ENCODE measurements at regions not wholly inside any gene's neighbourhood (a gene's known extent, or its start where the extent isn't known, plus 50 kb on each side); places are given as distances from the start of the nearest gene placed in this dataset.
A peak's percentile ranks its signal among the peaks of the same experiment; 100 is the strongest.

DNA sequence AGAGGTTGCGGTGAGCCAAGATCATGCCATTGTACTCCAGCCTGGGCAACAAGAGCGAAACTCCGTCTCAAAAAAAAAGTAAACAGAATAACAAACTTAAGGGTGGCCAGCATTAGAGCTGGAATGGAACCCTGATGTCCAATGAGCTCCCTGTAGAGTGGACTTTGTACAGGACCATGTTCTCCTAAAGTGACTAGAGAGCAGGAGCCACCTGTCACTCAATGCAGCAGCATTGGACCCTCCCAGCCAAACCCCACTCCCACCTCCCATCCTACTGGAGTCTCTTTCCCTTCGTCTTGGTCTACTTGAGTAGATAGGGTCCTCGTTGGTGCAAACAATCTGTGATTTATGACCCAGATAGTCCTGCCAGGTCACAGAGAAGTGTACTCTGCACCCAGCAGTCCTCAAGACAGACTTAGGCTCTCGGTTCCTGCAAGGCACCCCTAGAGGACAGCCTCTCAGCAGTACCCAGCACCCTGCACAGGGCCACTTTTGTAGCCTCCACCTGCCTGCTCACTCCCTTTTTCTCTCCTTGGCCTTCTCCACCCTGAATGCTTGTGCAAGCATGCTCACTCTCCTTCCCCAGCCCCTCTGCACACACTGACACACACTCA lies 69.2 kb upstream of the ZNF281 start:
- POLR2A ChIA-PET: no interaction called here
- Mint-ChIP-seq H3K4me3 (ENCODE audit: unreplicated experiment) (no peak overlapping the region), H3K27ac (ENCODE audit: unreplicated experiment) (no peak overlapping the region), H3K36me3 (ENCODE audit: insufficient read depth, unreplicated experiment) (peaks cover 6% of the 10 kb centered on the region), H3K27me3 (ENCODE audit: insufficient read depth, unreplicated experiment) (no peaks in the 10 kb centered on the region), H3K4me1 (ENCODE audit: low read depth, unreplicated experiment) (peaks cover 20% of the 10 kb centered on the region), H3K9me3 (ENCODE audit: unreplicated experiment) (no peaks in the 10 kb centered on the region)
- H3K36me3 ChIP-seq (ENCODE audit: control insufficient read depth, insufficient read depth, low read length): no peaks in the 10 kb centered on the region
- TF ChIP-seq, protein P1, sequence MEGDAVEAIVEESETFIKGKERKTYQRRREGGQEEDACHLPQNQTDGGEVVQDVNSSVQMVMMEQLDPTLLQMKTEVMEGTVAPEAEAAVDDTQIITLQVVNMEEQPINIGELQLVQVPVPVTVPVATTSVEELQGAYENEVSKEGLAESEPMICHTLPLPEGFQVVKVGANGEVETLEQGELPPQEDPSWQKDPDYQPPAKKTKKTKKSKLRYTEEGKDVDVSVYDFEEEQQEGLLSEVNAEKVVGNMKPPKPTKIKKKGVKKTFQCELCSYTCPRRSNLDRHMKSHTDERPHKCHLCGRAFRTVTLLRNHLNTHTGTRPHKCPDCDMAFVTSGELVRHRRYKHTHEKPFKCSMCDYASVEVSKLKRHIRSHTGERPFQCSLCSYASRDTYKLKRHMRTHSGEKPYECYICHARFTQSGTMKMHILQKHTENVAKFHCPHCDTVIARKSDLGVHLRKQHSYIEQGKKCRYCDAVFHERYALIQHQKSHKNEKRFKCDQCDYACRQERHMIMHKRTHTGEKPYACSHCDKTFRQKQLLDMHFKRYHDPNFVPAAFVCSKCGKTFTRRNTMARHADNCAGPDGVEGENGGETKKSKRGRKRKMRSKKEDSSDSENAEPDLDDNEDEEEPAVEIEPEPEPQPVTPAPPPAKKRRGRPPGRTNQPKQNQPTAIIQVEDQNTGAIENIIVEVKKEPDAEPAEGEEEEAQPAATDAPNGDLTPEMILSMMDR (IDR thresholded peaks at IDR 0.05; ENCODE audit: insufficient read depth in 1 of 2, low read depth in 1 of 2, low read length in 1 of 2, severe bottlenecking in 1 of 2, unreplicated experiment in 1 of 2): no peak
- CTCF ChIA-PET: no interaction called here
- intact Hi-C loops (cut with micrococcal nuclease; ENCODE audit: unreplicated experiment): no loop called here
- no TSS peak for BruUV-seq (replicated peaks)
- no peaks in the 10 kb centered on the region for H3K9me3 ChIP-seq
- no peak overlapping the region for H3K4me3 ChIP-seq (ENCODE audit: low read depth, low read length)
- peaks cover 13% of the 10 kb centered on the region for H3K4me1 ChIP-seq
- no peaks in the 10 kb centered on the region for H3K27me3 ChIP-seq (replicated peaks; ENCODE audit: control insufficient read depth, insufficient read depth, low read length)
- DNase-seq: peak; percentile 31 to 64

DNA sequence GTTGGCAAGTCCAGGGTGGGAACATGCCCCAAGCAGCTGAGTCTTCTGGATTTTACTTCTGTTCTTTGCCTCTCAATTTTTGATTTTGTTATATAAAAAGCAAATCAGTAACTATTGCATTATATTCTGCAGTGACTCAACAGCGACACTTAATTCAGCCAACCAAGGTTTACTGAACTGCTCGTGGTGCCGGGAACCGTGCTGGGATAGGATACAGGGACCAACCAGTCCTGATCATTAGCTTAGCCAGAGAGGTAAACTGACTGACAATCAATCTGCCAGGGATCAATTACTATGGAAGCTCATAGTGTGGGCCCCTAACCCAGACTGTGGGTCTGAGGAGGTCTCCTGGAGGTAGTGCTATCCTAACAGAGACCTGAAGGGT lies 68.4 kb upstream of the ZNF281 start:
- CTCF ChIA-PET: interaction anchor here (1.3 kb wide), 1 partner anchor 10 kb away, joined by 3 read pairs; no protein-coding TSS in a partner anchor
- H3K36me3 ChIP-seq (ENCODE audit: control insufficient read depth, insufficient read depth, low read length): no peaks in the 10 kb centered on the region
- Mint-ChIP-seq H3K4me3 (ENCODE audit: unreplicated experiment) (no peak overlapping the region), H3K27me3 (ENCODE audit: insufficient read depth, unreplicated experiment) (no peaks in the 10 kb centered on the region), H3K36me3 (ENCODE audit: insufficient read depth, unreplicated experiment) (peaks cover 6% of the 10 kb centered on the region), H3K4me1 (ENCODE audit: low read depth, unreplicated experiment) (peaks cover 14% of the 10 kb centered on the region), H3K9me3 (ENCODE audit: unreplicated experiment) (no peaks in the 10 kb centered on the region), H3K27ac (ENCODE audit: unreplicated experiment) (no peak overlapping the region)
- intact Hi-C loops (cut with micrococcal nuclease; ENCODE audit: unreplicated experiment): no loop called here
- no peak overlapping the region for H3K4me3 ChIP-seq (ENCODE audit: low read depth, low read length)
- H3K27me3 ChIP-seq (replicated peaks; ENCODE audit: control insufficient read depth, insufficient read depth, low read length): no peaks in the 10 kb centered on the region
- TF ChIP-seq, protein P1 (IDR thresholded peaks at IDR 0.05; ENCODE audit: insufficient read depth in 1 of 2, low read depth in 1 of 2, low read length in 1 of 2, severe bottlenecking in 1 of 2, unreplicated experiment in 1 of 2): no peak
- BruUV-seq (replicated peaks): no TSS peak
- no peaks in the 10 kb centered on the region for H3K9me3 ChIP-seq
- peaks cover 13% of the 10 kb centered on the region for H3K4me1 ChIP-seq
- DNase-seq: no peak
- POLR2A ChIA-PET: no interaction called here

- H3K36me3 Mint-ChIP-seq (ENCODE audit: insufficient read depth, unreplicated experiment): peaks cover 5% of the 10 kb centered on the region
- no peaks in the 10 kb centered on the region for H3K27me3 Mint-ChIP-seq (ENCODE audit: insufficient read depth, unreplicated experiment)
- no peak overlapping the region for H3K4me3 Mint-ChIP-seq (ENCODE audit: unreplicated experiment)
- BruUV-seq (replicated peaks): no TSS peak
- no peak for DNase-seq
- intact Hi-C loops (cut with micrococcal nuclease; ENCODE audit: unreplicated experiment): no loop called here
- TF ChIP-seq, protein P1 (IDR thresholded peaks at IDR 0.05; ENCODE audit: insufficient read depth in 1 of 2, low read depth in 1 of 2, low read length in 1 of 2, severe bottlenecking in 1 of 2, unreplicated experiment in 1 of 2): no peak
- H3K9me3 ChIP-seq: no peaks in the 10 kb centered on the region
- ChIA-PET POLR2A (no interaction called here), CTCF (no interaction called here)
- H3K27me3 ChIP-seq (replicated peaks; ENCODE audit: control insufficient read depth, insufficient read depth, low read length): no peaks in the 10 kb centered on the region
- no peaks in the 10 kb centered on the region for H3K9me3 Mint-ChIP-seq (ENCODE audit: unreplicated experiment)
- H3K27ac Mint-ChIP-seq (ENCODE audit: unreplicated experiment): no peak overlapping the region
- H3K4me3 ChIP-seq (ENCODE audit: low read depth, low read length): no peak overlapping the region
- peaks cover 13% of the 10 kb centered on the region for H3K4me1 Mint-ChIP-seq (ENCODE audit: low read depth, unreplicated experiment)
- H3K4me1 ChIP-seq: peaks cover 13% of the 10 kb centered on the region
- no peaks in the 10 kb centered on the region for H3K36me3 ChIP-seq (ENCODE audit: control insufficient read depth, insufficient read depth, low read length)
These were observed 64.8 kb upstream of the ZNF281 start for GRCh38 chr1:200474633-200475032.

All from Caco-2 (cell line).